Natural killer cell (primary cell): ENCODE measurements at regions not wholly inside any gene's neighbourhood (a gene's known extent, or its start where the extent isn't known, plus 50 kb on each side); places are given as distances from the start of the nearest gene placed in this dataset.

Experiments used
- ATAC-seq, 3 donors: fragments of 150-1000 bp in 2 of 3; fragments of 200-7000 bp in 1 of 3; cut with Tn5 transposase; 1 replicate in 1 of 3; 2 replicates in 2 of 3; pipeline ENCODE4 v1.10.0; 2021; ENCODE audit warnings: mild to moderate bottlenecking in 2 of 3, moderate library complexity in 2 of 3
- DNase-seq, 2 donors: peaks; one replicate each; pipeline versions ENCODE4 v3.0.0 to v3.0.0-alpha.2; 2013 to 2021; ENCODE audit warnings: mixed read lengths in 1 of 2
- H3K27ac ChIP-seq: one replicate; pipeline ENCODE4 v1.5.1; 2013; ENCODE audit warnings: mild to moderate bottlenecking, low read length
- H3K27me3 ChIP-seq: one replicate; pipeline ENCODE4 v1.6.1; 2013; ENCODE audit warnings: low read length; ENCODE audit not compliant: control insufficient read depth, insufficient read depth
- H3K36me3 ChIP-seq: one replicate; pipeline ENCODE4 v1.6.1; 2013; ENCODE audit warnings: low read length; ENCODE audit not compliant: control insufficient read depth, insufficient read depth
- H3K4me1 ChIP-seq: one replicate; pipeline ENCODE4 v1.6.1; 2013; ENCODE audit warnings: low read length; ENCODE audit not compliant: control insufficient read depth, insufficient read depth
- H3K4me3 ChIP-seq: one replicate; pipeline ENCODE4 v1.5.1; 2013; ENCODE audit warnings: low read length
- H3K9me3 ChIP-seq: one replicate; pipeline ENCODE4 v1.6.1; 2013; ENCODE audit warnings: low read length; ENCODE audit not compliant: control insufficient read depth, insufficient read depth
- H3K27ac Mint-ChIP-seq, 2 donors: one replicate each; pipeline ENCODE4 v1.8.0; 2022; ENCODE audit warnings: mild to moderate bottlenecking in 2 of 2, mixed read lengths in 2 of 2, moderate library complexity in 1 of 2
- H3K27me3 Mint-ChIP-seq, 2 donors: one replicate each; pipeline ENCODE4 v1.8.0; 2022; ENCODE audit warnings: low read depth in 2 of 2, mixed read lengths in 2 of 2
- H3K36me3 Mint-ChIP-seq: one replicate; pipeline ENCODE4 v1.8.0; 2022; ENCODE audit warnings: mixed read lengths
- H3K4me1 Mint-ChIP-seq, 2 donors: one replicate each; pipeline ENCODE4 v1.8.0; 2022; ENCODE audit warnings: mixed read lengths in 2 of 2
- H3K4me3 Mint-ChIP-seq: one replicate; pipeline ENCODE4 v1.8.0; 2022; ENCODE audit warnings: mild to moderate bottlenecking, moderate library complexity, mixed read lengths
- H3K9me3 Mint-ChIP-seq, 2 donors: one replicate each; pipeline ENCODE4 v1.8.0; 2022; ENCODE audit warnings: mixed read lengths in 2 of 2
- CTCF ChIP-seq: fragments of 200-600 bp; IDR thresholded peaks from one replicate; pipeline ENCODE4 v1.8.0; 2022; ENCODE audit warnings: antibody characterized with exemption
- WGBS: methylation state at CpG from one replicate; pipeline ENCODE4 v1.1.7; 2013; ENCODE audit warnings: missing lambda C conversion rate; ENCODE audit not compliant: insufficient coverage; 5-methylcytosine and 5-hydroxymethylcytosine counted together
- intact Hi-C: fragments of 100-400 bp; cut with micrococcal nuclease; formaldehyde crosslinking; loops from one replicate; pipeline ENCODE4 v1.14.2; 2022

DNA sequence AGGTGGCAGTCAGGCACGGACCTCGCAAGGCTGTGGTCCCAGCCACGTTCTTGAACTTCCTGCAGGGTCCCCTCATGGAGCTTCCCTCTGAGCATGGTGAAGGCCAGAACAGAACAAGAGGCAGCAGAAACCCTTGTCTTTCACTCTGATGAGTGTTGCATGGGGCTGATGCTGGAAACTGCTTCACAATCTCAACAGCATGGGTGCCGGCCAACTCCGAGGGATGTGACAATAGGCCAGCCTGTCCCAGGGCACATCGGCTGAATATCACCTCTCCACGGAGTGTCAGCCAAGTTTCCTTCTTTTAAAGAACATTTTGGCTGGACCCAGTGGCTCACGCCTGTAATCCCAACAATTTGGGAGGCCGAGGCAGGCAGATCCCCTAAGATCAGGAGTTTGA is 173.9 kb downstream of the FOXO1 start:
- Mint-ChIP-seq H3K4me1 (peaks cover 20 to 21% of the 10 kb centered on the region in 2 donors), H3K27ac (no peak overlapping the region), H3K4me3 (no peak overlapping the region), H3K27me3 (peaks cover 0 to 4% of the 10 kb centered on the region in 2 donors), H3K36me3 (no peaks in the 10 kb centered on the region), H3K9me3 (no peaks in the 10 kb centered on the region)
- 75% methylated on average over 9 of the region's 9 CpGs for WGBS
- Histone ChIP-seq H3K27ac (no peak overlapping the region), H3K4me3 (no peak overlapping the region), H3K9me3 (no peaks in the 10 kb centered on the region), H3K4me1 (peaks cover 16% of the 10 kb centered on the region), H3K36me3 (no peaks in the 10 kb centered on the region), H3K27me3 (no peaks in the 10 kb centered on the region)
- DNase-seq (no peak), ATAC-seq (no peak)
- intact Hi-C loops: no loop called here
- TF ChIP-seq CTCF: no peak

DNA sequence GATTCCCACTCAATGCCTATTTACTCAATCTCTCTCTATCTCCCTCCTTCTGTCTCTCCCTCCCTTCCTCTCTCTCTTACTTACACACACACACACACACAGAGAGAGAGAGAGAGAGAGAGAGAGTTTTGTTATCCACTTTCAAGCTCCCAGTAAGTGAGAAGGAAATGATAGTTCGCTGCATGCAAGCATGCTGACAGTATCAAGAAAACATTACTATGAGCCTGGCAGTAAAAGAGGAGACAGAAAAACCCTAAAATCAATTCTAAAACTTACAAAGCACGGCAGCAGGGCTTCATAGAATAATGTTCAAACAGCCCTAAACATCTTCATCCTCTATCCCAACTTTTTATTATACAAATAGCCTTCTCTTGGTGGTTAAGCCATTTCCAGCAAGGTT is 171.9 kb downstream of the FOXO1 start:
- Histone ChIP-seq H3K4me1 (peaks cover 15% of the 10 kb centered on the region), H3K27me3 (no peaks in the 10 kb centered on the region), H3K27ac (peak overlapping the region; percentile 21), H3K4me3 (no peak overlapping the region), H3K36me3 (no peaks in the 10 kb centered on the region), H3K9me3 (no peaks in the 10 kb centered on the region)
- no peak for TF ChIP-seq CTCF
- H3K27ac Mint-ChIP-seq: peak overlapping the region; percentile 56 to 61
- 38% methylated on average over 2 of the region's 2 CpGs for WGBS
- peak; percentile 29 to 37 (median 30) for ATAC-seq
- peak overlapping the region; percentile 39 for H3K4me3 Mint-ChIP-seq
- DNase-seq: peak in 1 of 2 donors; percentile 65
- intact Hi-C loops: no loop called here
- H3K27me3 Mint-ChIP-seq: peaks cover 0 to 11% of the 10 kb centered on the region in 2 donors
- H3K9me3 Mint-ChIP-seq: no peaks in the 10 kb centered on the region
- H3K4me1 Mint-ChIP-seq: peaks cover 21 to 31% of the 10 kb centered on the region in 2 donors
- H3K36me3 Mint-ChIP-seq: no peaks in the 10 kb centered on the region

GRCh38 chr13:40494946-40495620 is 171.4 kb downstream of the FOXO1 start:
- no peak overlapping the region for H3K4me3 ChIP-seq
- Mint-ChIP-seq H3K36me3 (no peaks in the 10 kb centered on the region), H3K27me3 (peaks cover 0 to 11% of the 10 kb centered on the region in 2 donors), H3K4me1 (peaks cover 21 to 31% of the 10 kb centered on the region in 2 donors), H3K4me3 (peak overlapping the region; percentile 7), H3K9me3 (no peaks in the 10 kb centered on the region), H3K27ac (peak overlapping the region; percentile 56 to 61)
- 79% methylated on average over 5 of the region's 8 CpGs for WGBS
- no peaks in the 10 kb centered on the region for H3K27me3 ChIP-seq
- no peak for TF ChIP-seq CTCF
- intact Hi-C loops: no loop called here
- DNase-seq: peak in 1 of 2 donors; percentile 66
- H3K9me3 ChIP-seq: no peaks in the 10 kb centered on the region
- ATAC-seq: peak in 1 of 3 donors; percentile 57
- H3K27ac ChIP-seq: no peak overlapping the region
- no peaks in the 10 kb centered on the region for H3K36me3 ChIP-seq
- peaks cover 9% of the 10 kb centered on the region for H3K4me1 ChIP-seq

DNA sequence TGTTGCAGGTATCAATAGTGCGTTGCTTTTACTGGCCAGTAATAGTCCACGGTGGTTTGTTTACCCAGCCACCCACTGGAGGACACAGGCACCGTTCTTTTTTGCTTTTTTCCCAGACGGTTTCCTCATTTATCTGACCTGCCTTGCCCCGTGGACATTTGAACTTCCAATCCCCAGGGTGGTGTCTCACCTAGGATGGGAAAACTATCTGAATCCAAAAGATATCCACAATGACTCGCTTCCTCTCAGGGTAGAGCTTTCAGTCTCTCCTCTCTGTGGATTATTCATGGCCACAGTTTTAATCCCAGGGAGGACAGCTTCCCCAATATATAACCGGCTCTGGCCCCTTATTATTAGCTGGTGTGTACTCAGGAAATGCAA is 170.8 kb downstream of the FOXO1 start:
- TF ChIP-seq CTCF: no peak
- ATAC-seq (no peak), DNase-seq (no peak)
- 92% methylated on average over 6 of the region's 7 CpGs for WGBS
- Mint-ChIP-seq H3K4me1 (peaks cover 21 to 31% of the 10 kb centered on the region in 2 donors), H3K4me3 (no peak overlapping the region), H3K27me3 (peaks cover 0 to 11% of the 10 kb centered on the region in 2 donors), H3K36me3 (no peaks in the 10 kb centered on the region), H3K9me3 (no peaks in the 10 kb centered on the region), H3K27ac (peak overlapping the region in 1 of 2 donors; percentile 31)
- no peaks in the 10 kb centered on the region for H3K36me3 ChIP-seq
- intact Hi-C loops: no loop called here
- no peaks in the 10 kb centered on the region for H3K9me3 ChIP-seq
- H3K27me3 ChIP-seq: no peaks in the 10 kb centered on the region
- no peak overlapping the region for H3K27ac ChIP-seq
- peaks cover 9% of the 10 kb centered on the region for H3K4me1 ChIP-seq
- H3K4me3 ChIP-seq: no peak overlapping the region
